Common myeloid progenitor, CD34-positive (primary cell): ENCODE measurements at regions not wholly inside any gene's neighbourhood (a gene's known extent, or its start where the extent isn't known, plus 50 kb on each side); places are given as distances from the start of the nearest gene placed in this dataset.
A peak's percentile ranks its signal among the peaks of the same experiment; 100 is the strongest.

Experiments
- CTCF ChIA-PET: fragments of 350-600 bp; sonication (Branson Sonifier 250); formaldehyde crosslinking; loops from one replicate; lab custom pipeline; 2021; ENCODE audit warnings: antibody characterized with exemption; lab: Charles Lee
- POLR2A ChIA-PET: fragments of 350-600 bp; sonication (Branson Sonifier 250); formaldehyde crosslinking; loops from one replicate; lab custom pipeline; 2021; ENCODE audit warnings: antibody characterized with exemption; lab: Charles Lee
- DNase-seq, 3 donors: peaks; one replicate each; pipeline versions ENCODE4 v3.0.0 to v3.0.0-alpha.2; 2013
- H3K27ac ChIP-seq, 2 experiments: 1 replicate in 1 of 2; 2 replicates in 1 of 2; pipeline ENCODE4 v1.7.0; 2013; ENCODE audit warnings: inconsistent platforms in 2 of 2, low read length in 2 of 2, mild to moderate bottlenecking in 2 of 2, low read depth in 1 of 2, moderate library complexity in 1 of 2; ENCODE audit not compliant: severe bottlenecking in 2 of 2, insufficient read depth in 1 of 2, poor library complexity in 1 of 2
- H3K27me3 ChIP-seq, 5 experiments: replicated peaks in 2 of 5; 1 replicate in 3 of 5; 2 replicates in 2 of 5; pipeline versions ENCODE4 v1.6.1 to v1.7.0; 2013; ENCODE audit warnings: low read length in 4 of 5, mild to moderate bottlenecking in 2 of 5, moderate library complexity in 2 of 5, inconsistent platforms in 1 of 5; ENCODE audit not compliant: insufficient read depth in 5 of 5, control insufficient read depth in 4 of 5
- H3K36me3 ChIP-seq, 4 experiments: 1 replicate in 2 of 4; 2 replicates in 2 of 4; pipeline versions ENCODE4 v1.6.1 to v1.7.0; 2013; ENCODE audit warnings: low read length in 3 of 4, control low read depth in 1 of 4, mild to moderate bottlenecking in 1 of 4; ENCODE audit not compliant: control insufficient read depth in 4 of 4, insufficient read depth in 4 of 4
- H3K4me1 ChIP-seq, 4 experiments: 1 replicate in 3 of 4; 2 replicates in 1 of 4; pipeline versions ENCODE4 v1.6.1 to v1.7.1; 2013; ENCODE audit warnings: low read length in 3 of 4, mild to moderate bottlenecking in 3 of 4, control low read depth in 1 of 4, inconsistent platforms in 1 of 4, moderate library complexity in 1 of 4; ENCODE audit not compliant: control insufficient read depth in 4 of 4, insufficient read depth in 4 of 4; ENCODE audit errors: control extremely low read depth in 1 of 4
- H3K4me3 ChIP-seq, 7 experiments: 1 replicate in 4 of 7; 2 replicates in 3 of 7; pipeline versions ENCODE4 v1.5.1 to v1.7.0; 2013; ENCODE audit warnings: mild to moderate bottlenecking in 7 of 7, low read length in 6 of 7, moderate library complexity in 6 of 7, inconsistent platforms in 2 of 7, low read depth in 2 of 7, control low read depth in 1 of 7; ENCODE audit not compliant: insufficient read depth in 4 of 7, control insufficient read depth in 1 of 7; ENCODE audit errors: extremely low read depth in 1 of 7
- H3K9me3 ChIP-seq, 5 experiments: 1 replicate in 4 of 5; 2 replicates in 1 of 5; pipeline versions ENCODE4 v1.6.1 to v1.7.1; 2013; ENCODE audit warnings: low read length in 4 of 5, mild to moderate bottlenecking in 2 of 5, inconsistent platforms in 1 of 5, low read depth in 1 of 5, moderate library complexity in 1 of 5; ENCODE audit not compliant: control insufficient read depth in 4 of 5, insufficient read depth in 2 of 5; ENCODE audit errors: control extremely low read depth in 1 of 5
- WGBS: methylation state at CpG from one replicate; pipeline ENCODE4 v1.1.5; 2013; ENCODE audit not compliant: insufficient coverage; 5-methylcytosine and 5-hydroxymethylcytosine counted together

- DNase-seq = no peak
- POLR2A ChIA-PET = no interaction called here
These were observed 147.6 kb upstream of the HS3ST3A1 start for GRCh38 chr17:13749166-13749890.

GRCh38 chr17:13749891-13750235 is 148.1 kb upstream of the HS3ST3A1 start:
- POLR2A ChIA-PET = no interaction called here
- no peak for DNase-seq
- CTCF ChIA-PET = no interaction called here
- Histone ChIP-seq H3K27ac (no peak overlapping the region), H3K9me3 (peaks cover 0 to 3% (median 2%) of the 10 kb centered on the region in 5 experiments), H3K36me3 (no peaks in the 10 kb centered on the region), H3K4me3 (no peak overlapping the region), H3K4me1 (no peaks in the 10 kb centered on the region), H3K27me3 (peaks cover 0 to 2% (median 0%) of the 10 kb centered on the region in 5 experiments)
- 90% methylated on average over 1 of the region's 1 CpG for WGBS

More at GRCh38 chr17:13749166-13749890, 147.6 kb upstream of the HS3ST3A1 start:
- WGBS = 100% methylated on average over 4 of the region's 5 CpGs
- no peaks in the 10 kb centered on the region for H3K4me1 ChIP-seq
- H3K9me3 ChIP-seq = peaks cover 0 to 3% (median 2%) of the 10 kb centered on the region in 5 experiments
- H3K27ac ChIP-seq = no peak overlapping the region
- no peaks in the 10 kb centered on the region for H3K36me3 ChIP-seq
- CTCF ChIA-PET = no interaction called here
- no peak overlapping the region for H3K4me3 ChIP-seq
- peaks cover 0 to 2% (median 0%) of the 10 kb centered on the region in 5 experiments for H3K27me3 ChIP-seq

DNA sequence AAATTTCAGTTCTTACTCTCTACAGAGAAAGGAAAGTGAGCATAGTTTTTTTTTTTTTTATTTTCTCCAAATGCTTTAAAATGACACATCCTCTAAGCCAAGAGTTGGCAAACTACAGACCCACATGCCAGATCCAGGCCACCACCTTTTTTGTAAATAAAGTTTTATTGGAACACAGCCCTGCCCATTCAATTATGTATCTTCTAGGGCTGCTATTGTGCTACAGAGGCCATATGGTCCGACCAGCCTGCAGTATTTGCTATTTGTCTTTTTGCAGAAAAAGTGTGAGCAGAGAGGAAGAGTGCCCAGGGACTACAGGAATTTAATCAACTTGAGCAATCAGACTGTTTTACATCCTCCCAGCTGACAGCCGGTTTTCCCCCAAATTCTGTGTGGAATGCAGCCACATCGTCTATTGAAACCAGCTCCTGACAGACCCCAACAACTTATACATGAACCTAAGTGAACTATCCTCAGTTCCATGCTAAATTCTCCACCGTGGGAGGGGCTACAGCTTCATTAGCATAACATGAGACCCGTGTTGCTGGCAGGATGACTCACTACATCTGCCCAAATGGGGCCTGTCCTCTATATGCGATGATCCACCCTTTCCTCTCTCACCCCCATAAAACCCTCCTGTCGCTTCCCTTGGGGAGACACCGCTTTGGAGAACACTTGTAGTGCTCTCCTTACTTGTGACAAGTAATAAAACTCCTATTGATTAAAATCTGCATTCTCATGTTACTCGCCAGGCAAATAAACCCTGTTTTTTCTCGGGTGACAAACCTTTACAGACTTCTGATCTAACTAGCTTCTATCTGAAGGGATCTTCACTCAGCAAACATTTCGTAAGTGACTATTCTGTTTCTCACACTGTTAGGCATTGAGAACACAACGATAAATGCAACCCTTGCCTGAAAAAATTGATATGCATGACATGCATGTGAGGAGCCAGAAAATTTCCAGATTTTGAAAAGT is 149.4 kb upstream of the HS3ST3A1 start:
- no peak overlapping the region for H3K27ac ChIP-seq
- CTCF ChIA-PET = interaction anchor here (0.6 kb wide), 2 partner anchors 11 to 475 kb away, joined by 3 read pairs; no protein-coding TSS in a partner anchor
- H3K4me3 ChIP-seq = no peak overlapping the region
- peaks cover 0 to 3% (median 0%) of the 10 kb centered on the region in 5 experiments for H3K9me3 ChIP-seq
- no peaks in the 10 kb centered on the region for H3K36me3 ChIP-seq
- POLR2A ChIA-PET = interaction anchor here (0.6 kb wide), 1 partner anchor 69 kb away, joined by 3 read pairs; no protein-coding TSS in a partner anchor
- H3K27me3 ChIP-seq = peaks cover 0 to 2% (median 0%) of the 10 kb centered on the region in 5 experiments
- DNase-seq = peak in 1 of 3 donors; percentile 1
- no peaks in the 10 kb centered on the region for H3K4me1 ChIP-seq
- 68% methylated on average over 10 of the region's 12 CpGs for WGBS

DNA sequence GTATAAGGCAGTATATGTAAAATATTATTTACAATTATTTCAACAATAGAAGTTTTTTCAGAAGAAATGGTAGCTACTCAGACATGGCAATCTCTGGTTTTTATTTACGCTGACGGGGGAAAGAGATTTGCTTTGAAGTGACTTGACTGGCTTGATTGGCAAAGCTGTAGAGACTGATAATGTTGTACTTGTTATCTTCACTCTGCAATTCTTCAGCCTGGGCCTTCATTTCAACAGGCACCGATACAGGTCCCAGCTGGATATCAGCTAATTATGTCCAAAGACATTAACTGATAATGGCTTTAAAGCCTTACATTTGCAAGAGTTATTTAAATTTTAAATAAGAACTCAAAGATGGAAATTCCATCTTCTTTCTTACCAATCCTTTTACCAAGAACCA is 151.4 kb upstream of the HS3ST3A1 start:
- Histone ChIP-seq H3K36me3 (no peaks in the 10 kb centered on the region), H3K4me1 (no peaks in the 10 kb centered on the region), H3K4me3 (no peak overlapping the region), H3K27me3 (peaks cover 0 to 2% (median 0%) of the 10 kb centered on the region in 5 experiments), H3K27ac (no peak overlapping the region), H3K9me3 (no peaks in the 10 kb centered on the region)
- DNase-seq = peak in 1 of 3 donors; percentile 2
- ChIA-PET CTCF (interaction anchor here (0.6 kb wide), 1 partner anchor 73 kb away, joined by 6 read pairs; no protein-coding TSS in a partner anchor), POLR2A (no interaction called here)
- 100% methylated on average over 2 of the region's 3 CpGs for WGBS

DNA sequence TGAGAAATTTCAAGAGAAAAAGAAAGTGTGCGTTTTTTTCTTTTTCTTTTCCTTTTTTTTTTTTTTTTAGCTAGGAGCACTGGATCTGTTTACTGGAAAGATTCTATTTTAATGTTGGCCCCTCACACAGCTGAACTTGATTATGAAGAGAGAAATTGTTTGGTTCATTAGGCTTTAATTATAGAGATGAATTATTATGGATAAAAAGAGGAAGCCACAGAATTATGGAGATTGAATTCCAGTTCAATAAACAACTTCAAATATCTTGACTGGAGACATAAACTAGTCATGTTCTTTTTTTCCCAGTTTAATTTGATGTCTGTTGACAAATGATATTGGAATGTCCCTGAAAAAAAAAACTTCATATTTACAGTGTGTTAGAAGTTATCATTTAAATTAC is 152.0 kb upstream of the HS3ST3A1 start:
- Histone ChIP-seq H3K9me3 (no peaks in the 10 kb centered on the region), H3K36me3 (no peaks in the 10 kb centered on the region), H3K27ac (no peak overlapping the region), H3K27me3 (peaks cover 0 to 2% (median 0%) of the 10 kb centered on the region in 5 experiments), H3K4me3 (no peak overlapping the region), H3K4me1 (no peaks in the 10 kb centered on the region)
- DNase-seq = no peak
- no CpG with 5 or more reads among the region's 1 CpG for WGBS
- ChIA-PET CTCF (no interaction called here), POLR2A (no interaction called here)

DNA sequence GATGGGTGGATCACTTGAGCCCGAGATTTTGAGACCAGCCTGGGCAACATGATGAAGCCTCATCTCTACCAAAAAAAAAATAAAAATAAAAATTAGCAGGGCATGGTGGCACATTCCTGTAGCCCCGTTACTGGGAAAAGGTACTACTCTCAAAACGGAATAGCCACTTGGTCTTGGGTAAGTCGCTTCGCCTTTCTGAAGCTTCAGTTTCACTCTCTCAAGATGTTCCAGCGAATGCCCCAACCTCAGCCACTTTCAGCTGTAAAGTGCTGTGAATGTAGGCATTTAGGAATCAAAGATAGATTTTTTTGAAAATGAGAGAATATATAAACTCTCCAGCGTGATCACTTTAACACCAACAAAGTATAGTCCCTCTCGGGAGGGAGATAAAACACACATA is 154.1 kb upstream of the HS3ST3A1 start:
- Histone ChIP-seq H3K4me1 (no peaks in the 10 kb centered on the region), H3K36me3 (no peaks in the 10 kb centered on the region), H3K27me3 (peaks cover 0 to 2% (median 0%) of the 10 kb centered on the region in 5 experiments), H3K4me3 (no peak overlapping the region), H3K9me3 (no peaks in the 10 kb centered on the region), H3K27ac (no peak overlapping the region)
- DNase-seq = no peak
- 100% methylated on average over 6 of the region's 8 CpGs for WGBS
- POLR2A ChIA-PET = no interaction called here
- CTCF ChIA-PET = no interaction called here
